ENCODE measurements at regions not wholly inside any gene's neighbourhood (a gene's known extent, or its start where the extent isn't known, plus 50 kb on each side); places are given as distances from the start of the nearest gene placed in this dataset.

- intact Hi-C loops (cut with DNase I): no loop called here
- DNase-seq (no peak), ATAC-seq (peak in 2 of 4 donors; percentile 30 to 42)
- Histone ChIP-seq H3K4me1 (no peaks in the 10 kb centered on the region), H3K36me3 (no peaks in the 10 kb centered on the region), H3K4me3 (no peak overlapping the region), H3K27ac (no peak overlapping the region), H3K27me3 (no peaks in the 10 kb centered on the region), H3K9me3 (no peaks in the 10 kb centered on the region)
- 48% methylated on average over 6 of the region's 6 CpGs for WGBS (ENCODE audit: insufficient coverage, low coverage, low lambda C conversion rate, missing lambda C conversion rate)
- TF ChIP-seq CTCF (IDR thresholded peaks at IDR 0.05) (no peak), POLR2A (IDR thresholded peaks at IDR 0.05) (no peak)
Measured at GRCh38 chr5:171681677-171682076, 103.9 kb upstream of the SMIM23 start.

GRCh38 chr5:171682801-171683200, 102.8 kb upstream of the SMIM23 start:
- no peak overlapping the region for H3K27ac ChIP-seq
- no peaks in the 10 kb centered on the region for H3K36me3 ChIP-seq
- ATAC-seq (no peak), DNase-seq (peak in 1 of 3 donors; percentile 24)
- TF ChIP-seq CTCF (IDR thresholded peaks at IDR 0.05) (no peak), POLR2A (IDR thresholded peaks at IDR 0.05) (no peak)
- no peaks in the 10 kb centered on the region for H3K27me3 ChIP-seq
- intact Hi-C loops (cut with DNase I): no loop called here
- H3K4me3 ChIP-seq: no peak overlapping the region
- no peaks in the 10 kb centered on the region for H3K4me1 ChIP-seq
- WGBS (ENCODE audit: insufficient coverage, low coverage, low lambda C conversion rate, missing lambda C conversion rate): no CpG with 5 or more reads among the region's 9 CpGs
- H3K9me3 ChIP-seq: no peaks in the 10 kb centered on the region

DNA sequence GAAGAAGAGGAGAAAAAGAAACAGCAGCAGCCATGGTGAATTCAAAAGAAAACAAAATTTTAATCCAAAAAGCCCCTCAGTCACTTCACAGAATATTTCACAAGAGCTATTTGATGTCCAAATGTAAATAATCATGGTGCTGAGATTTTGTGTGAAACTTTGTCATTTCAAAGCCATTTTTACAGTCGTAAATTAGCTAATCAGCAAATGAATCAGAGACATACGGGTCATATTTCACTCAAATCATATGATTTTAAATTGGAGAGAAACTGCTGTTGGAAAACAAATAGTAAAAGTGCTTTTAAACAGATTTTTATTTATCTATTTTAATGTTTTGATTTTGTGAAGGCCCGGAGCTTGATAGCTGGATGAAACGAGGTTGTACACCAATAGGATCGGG, 101.4 kb upstream of the SMIM23 start:
- intact Hi-C loops (cut with DNase I): no loop called here
- WGBS (ENCODE audit: insufficient coverage, low coverage, low lambda C conversion rate, missing lambda C conversion rate): 79% methylated on average over 5 of the region's 5 CpGs
- ATAC-seq (no peak), DNase-seq (no peak)
- H3K36me3 ChIP-seq: no peaks in the 10 kb centered on the region
- H3K27me3 ChIP-seq: no peaks in the 10 kb centered on the region
- no peaks in the 10 kb centered on the region for H3K9me3 ChIP-seq
- TF ChIP-seq POLR2A (IDR thresholded peaks at IDR 0.05) (no peak), CTCF (IDR thresholded peaks at IDR 0.05) (no peak)
- H3K4me3 ChIP-seq: no peak overlapping the region
- H3K27ac ChIP-seq: no peak overlapping the region
- no peaks in the 10 kb centered on the region for H3K4me1 ChIP-seq

DNA sequence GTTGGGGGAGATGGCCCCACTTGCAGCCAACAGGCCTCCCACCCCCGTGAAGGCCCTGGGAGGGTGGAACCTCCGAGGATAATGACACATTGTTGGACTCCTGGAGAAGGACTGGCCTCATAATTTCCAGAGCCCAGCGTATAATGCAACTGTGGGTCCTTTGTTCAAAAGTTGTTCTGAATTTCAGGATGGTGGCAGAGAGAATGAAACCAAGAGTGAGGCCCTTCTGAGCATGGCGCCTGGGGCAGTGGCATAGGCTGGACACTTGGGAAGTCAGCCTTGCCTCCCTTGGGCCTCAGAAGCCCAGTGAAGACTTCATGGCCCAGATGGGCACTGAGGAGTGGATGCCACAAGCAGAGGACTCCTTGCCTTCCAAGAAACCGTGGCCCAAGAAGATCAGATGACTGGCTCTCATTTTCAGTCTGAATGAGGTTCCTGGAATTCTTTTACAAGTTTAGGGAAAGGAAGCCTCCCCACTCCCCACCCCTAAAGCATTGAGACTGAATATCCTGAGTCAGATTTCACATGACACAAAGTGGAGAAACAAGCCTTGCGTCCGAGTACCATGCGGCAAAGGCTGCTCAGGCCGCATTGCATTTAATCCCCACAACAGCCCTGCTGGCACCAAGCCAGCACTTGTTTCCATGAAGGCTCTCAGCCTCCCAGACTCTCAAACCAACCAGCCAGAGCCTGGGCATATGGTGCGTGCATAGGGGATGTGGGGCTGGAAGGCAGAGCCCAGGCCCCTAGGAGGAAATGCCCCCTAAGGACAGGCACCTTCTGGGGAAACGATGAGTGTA, 96.7 kb upstream of the SMIM23 start:
- intact Hi-C loops (cut with DNase I): no loop called here
- TF ChIP-seq POLR2A (IDR thresholded peaks at IDR 0.05) (no peak), CTCF (IDR thresholded peaks at IDR 0.05) (no peak)

More for the DNA sequence above, 96.7 kb upstream of the SMIM23 start:
- no peaks in the 10 kb centered on the region for H3K9me3 ChIP-seq
- no peaks in the 10 kb centered on the region for H3K36me3 ChIP-seq
- H3K27ac ChIP-seq: no peak overlapping the region
- no peaks in the 10 kb centered on the region for H3K4me1 ChIP-seq
- WGBS (ENCODE audit: insufficient coverage, low coverage, low lambda C conversion rate, missing lambda C conversion rate): 93% methylated on average over 2 of the region's 11 CpGs
- ATAC-seq (no peak), DNase-seq (peak in 1 of 3 donors; percentile 14)
- H3K27me3 ChIP-seq: no peaks in the 10 kb centered on the region
- no peak overlapping the region for H3K4me3 ChIP-seq

Measured in right lobe of liver (tissue), 6 donors.